SW480 (cell line): ENCODE measurements at regions not wholly inside any gene's neighbourhood (a gene's known extent, or its start where the extent isn't known, plus 50 kb on each side); places are given as distances from the start of the nearest gene placed in this dataset.

Experiments used
- DNase-seq: peaks from one replicate; pipeline ENCODE4 v3.0.0-alpha.2; 2016; ENCODE audit warnings: low spot score

GRCh38 chrX:112901869-112902725 is 61.5 kb upstream of the AMOT start:
- no peak for DNase-seq

- DNase-seq: no peak
These were observed 55.4 kb upstream of the AMOT start for GRCh38 chrX:112896051-112896450.
